ENCODE measurements at regions not wholly inside any gene's neighbourhood (a gene's known extent, or its start where the extent isn't known, plus 50 kb on each side); places are given as distances from the start of the nearest gene placed in this dataset.

DNA sequence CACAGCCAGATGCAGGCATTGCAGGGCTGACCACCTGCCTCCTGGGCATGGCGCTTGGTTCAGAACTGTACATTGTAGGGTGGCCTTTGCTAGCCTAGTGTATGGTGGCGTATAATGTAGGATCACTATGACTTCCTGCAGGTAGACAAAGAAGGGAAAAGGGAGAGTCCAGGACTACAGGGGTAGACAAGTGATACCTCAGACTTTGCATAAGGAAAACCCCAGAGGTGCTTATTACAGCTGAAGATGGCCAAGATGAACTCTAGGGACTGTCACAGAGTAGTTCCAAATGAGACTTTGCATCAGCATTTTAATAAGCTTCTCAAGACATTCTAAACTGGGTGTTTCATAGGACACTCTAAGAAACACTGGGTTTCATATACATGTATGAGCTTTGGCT, 116.4 kb upstream of the PUDP start:
- Histone ChIP-seq H3K27ac (ENCODE audit: low read depth in 1 of 2, low read length in 2 of 2) (no peak overlapping the region), H3K36me3 (ENCODE audit: control insufficient read depth in 1 of 2, insufficient read depth in 2 of 2, low read length in 1 of 2) (peaks cover 0 to 1% of the 10 kb centered on the region in 2 donors), H3K9me3 (ENCODE audit: control insufficient read depth, low read length) (no peaks in the 10 kb centered on the region), H3K4me3 (ENCODE audit: low read length in 2 of 2) (no peak overlapping the region), H3K27me3 (ENCODE audit: control insufficient read depth in 1 of 2, insufficient read depth in 2 of 2, low read length in 1 of 2) (no peaks in the 10 kb centered on the region), H3K4me1 (ENCODE audit: control insufficient read depth in 1 of 2, insufficient read depth in 2 of 2, low read length in 2 of 2) (no peaks in the 10 kb centered on the region)
- 95 to 97% methylated on average over 2 of the region's 2 CpGs for WGBS, 2 donors
- ATAC-seq (ENCODE audit: low FRiP score) (no peak), DNase-seq (no peak)
- intact Hi-C loops (cut with DNase I) = no loop called here

DNA sequence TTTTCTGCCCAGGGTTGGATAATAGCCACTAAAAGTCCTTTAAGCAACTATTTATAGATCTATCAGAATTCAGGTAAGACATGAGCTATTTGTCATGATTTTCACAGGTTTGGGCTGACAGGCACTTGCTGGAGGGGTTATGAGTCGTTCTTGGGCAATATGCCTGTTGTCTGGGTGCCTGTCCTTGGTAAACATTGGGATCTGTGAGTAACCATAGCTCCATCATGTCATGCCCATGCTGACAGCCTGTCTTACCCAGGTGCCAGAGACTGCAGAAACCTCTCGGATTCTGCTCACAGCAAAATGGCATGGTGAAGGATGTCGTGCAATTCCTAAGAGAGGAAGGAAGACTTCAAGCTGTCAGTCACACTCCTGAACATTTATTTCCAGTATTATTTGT, 116.0 kb upstream of the PUDP start:
- H3K4me3 ChIP-seq (ENCODE audit: low read length in 2 of 2) = no peak overlapping the region
- no peak for ATAC-seq (ENCODE audit: low FRiP score)

DNA sequence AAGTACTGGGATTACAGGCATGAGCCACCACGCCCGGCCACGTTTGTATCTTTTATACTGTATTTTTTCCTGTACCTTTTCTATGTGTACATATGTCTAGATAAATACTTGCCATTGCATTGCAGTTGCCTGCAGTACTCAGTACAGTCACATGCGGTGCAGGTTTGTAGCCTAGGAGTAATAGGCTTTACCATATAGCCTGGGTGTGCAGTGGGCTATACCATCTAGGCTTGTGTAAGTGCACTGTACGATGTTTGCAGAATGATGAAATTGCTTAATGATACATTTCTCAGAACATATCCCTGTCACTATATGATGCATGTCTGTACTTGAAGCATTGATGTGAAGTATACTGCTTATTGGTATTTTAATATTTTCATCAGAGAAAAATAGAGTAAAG, 115.4 kb upstream of the PUDP start:
- H3K4me1 ChIP-seq (ENCODE audit: control insufficient read depth in 1 of 2, insufficient read depth in 2 of 2, low read length in 2 of 2) = no peaks in the 10 kb centered on the region
- no peaks in the 10 kb centered on the region for H3K27me3 ChIP-seq (ENCODE audit: control insufficient read depth in 1 of 2, insufficient read depth in 2 of 2, low read length in 1 of 2)
- no peak for ATAC-seq (ENCODE audit: low FRiP score)
- 93 to 95% methylated on average over 5 of the region's 5 CpGs for WGBS, 2 donors
- intact Hi-C loops (cut with DNase I) = no loop called here
- DNase-seq = no peak
- H3K27ac ChIP-seq (ENCODE audit: low read depth in 1 of 2, low read length in 2 of 2) = no peak overlapping the region
- H3K4me3 ChIP-seq (ENCODE audit: low read length in 2 of 2) = no peak overlapping the region
- H3K36me3 ChIP-seq (ENCODE audit: control insufficient read depth in 1 of 2, insufficient read depth in 2 of 2, low read length in 1 of 2) = peaks cover 0 to 3% of the 10 kb centered on the region in 2 donors
- H3K9me3 ChIP-seq (ENCODE audit: control insufficient read depth, low read length) = no peaks in the 10 kb centered on the region

More for the DNA sequence above, 116.0 kb upstream of the PUDP start:
- Histone ChIP-seq H3K27me3 (ENCODE audit: control insufficient read depth in 1 of 2, insufficient read depth in 2 of 2, low read length in 1 of 2) (no peaks in the 10 kb centered on the region), H3K9me3 (ENCODE audit: control insufficient read depth, low read length) (no peaks in the 10 kb centered on the region), H3K27ac (ENCODE audit: low read depth in 1 of 2, low read length in 2 of 2) (no peak overlapping the region), H3K4me1 (ENCODE audit: control insufficient read depth in 1 of 2, insufficient read depth in 2 of 2, low read length in 2 of 2) (no peaks in the 10 kb centered on the region), H3K36me3 (ENCODE audit: control insufficient read depth in 1 of 2, insufficient read depth in 2 of 2, low read length in 1 of 2) (peaks cover 0 to 3% of the 10 kb centered on the region in 2 donors)
- intact Hi-C loops (cut with DNase I) = no loop called here
- no peak for DNase-seq
- WGBS, 2 donors = 63 to 69% methylated on average over 3 of the region's 3 CpGs

DNA sequence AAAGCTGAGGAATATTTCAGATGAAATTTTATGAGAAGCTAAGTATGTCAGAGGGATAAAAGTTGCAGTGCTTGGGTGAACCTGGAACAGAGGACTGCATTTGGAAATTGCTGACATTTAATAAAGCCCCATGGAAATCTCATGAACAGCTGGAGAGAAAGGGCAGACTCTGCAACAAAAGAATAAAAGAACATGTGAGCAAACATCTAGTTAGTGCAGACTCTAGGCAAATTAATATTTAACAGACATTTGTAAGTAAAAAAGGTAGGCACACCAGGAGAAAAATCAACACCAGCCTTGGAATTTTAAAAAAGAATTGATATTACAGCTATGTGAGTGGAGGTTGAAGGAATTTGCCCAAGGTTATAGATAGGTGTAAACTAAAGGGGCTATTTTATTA, 114.6 kb upstream of the PUDP start:
- peaks cover 0 to 3% of the 10 kb centered on the region in 2 donors for H3K36me3 ChIP-seq (ENCODE audit: control insufficient read depth in 1 of 2, insufficient read depth in 2 of 2, low read length in 1 of 2)
- intact Hi-C loops (cut with DNase I) = no loop called here
- no peak for DNase-seq
- no peaks in the 10 kb centered on the region for H3K9me3 ChIP-seq (ENCODE audit: control insufficient read depth, low read length)
- no peaks in the 10 kb centered on the region for H3K4me1 ChIP-seq (ENCODE audit: control insufficient read depth in 1 of 2, insufficient read depth in 2 of 2, low read length in 2 of 2)
- ATAC-seq (ENCODE audit: low FRiP score) = no peak
- no peaks in the 10 kb centered on the region for H3K27me3 ChIP-seq (ENCODE audit: control insufficient read depth in 1 of 2, insufficient read depth in 2 of 2, low read length in 1 of 2)
- no peak overlapping the region for H3K4me3 ChIP-seq (ENCODE audit: low read length in 2 of 2)
- H3K27ac ChIP-seq (ENCODE audit: low read depth in 1 of 2, low read length in 2 of 2) = no peak overlapping the region

DNA sequence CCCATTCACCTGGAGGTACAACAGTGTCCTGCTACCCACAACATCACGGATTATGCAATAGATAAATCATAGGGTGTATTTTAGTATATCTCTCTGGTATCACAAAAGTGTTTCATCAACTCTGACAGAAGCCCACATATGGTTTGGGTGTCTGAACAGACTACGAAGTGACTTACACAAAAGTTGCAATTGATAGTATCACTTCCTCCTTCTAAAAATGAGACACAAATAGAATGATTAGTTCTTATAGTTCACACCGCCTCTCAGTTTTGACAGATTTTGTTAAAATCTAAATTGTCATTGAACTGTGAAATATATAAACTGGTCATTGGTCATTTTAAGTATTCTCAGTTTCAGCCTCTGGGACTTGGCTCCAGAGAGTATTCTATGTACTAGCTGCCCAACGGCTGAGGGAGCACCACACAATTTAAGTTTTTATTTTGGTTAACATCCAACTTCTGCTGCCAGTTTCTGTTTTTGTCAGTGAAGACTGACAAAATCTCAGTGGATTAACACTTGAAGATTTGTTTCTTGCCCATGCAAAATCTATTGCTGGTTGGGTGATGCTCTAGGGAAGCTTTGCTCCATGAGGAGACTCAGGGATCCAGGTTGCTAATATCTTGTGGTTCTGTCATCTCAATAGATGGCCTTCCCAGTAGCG, 113.8 kb upstream of the PUDP start:
- peaks cover 0 to 3% of the 10 kb centered on the region in 2 donors for H3K36me3 ChIP-seq (ENCODE audit: control insufficient read depth in 1 of 2, insufficient read depth in 2 of 2, low read length in 1 of 2)
- H3K27ac ChIP-seq (ENCODE audit: low read depth in 1 of 2, low read length in 2 of 2) = no peak overlapping the region
- H3K4me3 ChIP-seq (ENCODE audit: low read length in 2 of 2) = no peak overlapping the region
- intact Hi-C loops (cut with DNase I) = no loop called here
- ATAC-seq (ENCODE audit: low FRiP score) (no peak), DNase-seq (no peak)
- no peaks in the 10 kb centered on the region for H3K4me1 ChIP-seq (ENCODE audit: control insufficient read depth in 1 of 2, insufficient read depth in 2 of 2, low read length in 2 of 2)
- no peaks in the 10 kb centered on the region for H3K27me3 ChIP-seq (ENCODE audit: control insufficient read depth in 1 of 2, insufficient read depth in 2 of 2, low read length in 1 of 2)
- WGBS, 2 donors = 66 to 73% methylated on average over 5 of the region's 5 CpGs
- H3K9me3 ChIP-seq (ENCODE audit: control insufficient read depth, low read length) = no peaks in the 10 kb centered on the region

DNA sequence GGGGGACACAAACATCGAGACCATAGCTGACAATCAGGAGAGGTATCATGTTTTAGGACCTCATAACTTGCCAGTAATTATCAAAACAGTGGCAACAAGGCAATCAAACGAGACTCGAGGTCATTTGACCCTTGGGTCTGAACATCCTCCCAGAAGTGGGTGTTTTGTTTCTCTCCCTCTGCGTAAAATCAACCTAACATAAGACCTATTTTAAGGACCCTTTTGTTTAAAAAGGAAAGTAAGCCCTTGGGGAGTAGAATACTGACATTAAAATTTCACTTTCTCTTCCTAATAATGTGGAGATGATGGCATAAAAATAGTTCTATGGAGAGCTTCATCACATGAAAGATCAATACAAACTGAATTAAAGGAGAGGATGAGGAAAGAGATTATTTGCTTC, 106.2 kb upstream of the PUDP start:
- ATAC-seq (ENCODE audit: low FRiP score) (no peak), DNase-seq (no peak)
- Histone ChIP-seq H3K27me3 (ENCODE audit: control insufficient read depth in 1 of 2, insufficient read depth in 2 of 2, low read length in 1 of 2) (no peaks in the 10 kb centered on the region), H3K27ac (ENCODE audit: low read depth in 1 of 2, low read length in 2 of 2) (no peak overlapping the region), H3K9me3 (ENCODE audit: control insufficient read depth, low read length) (peaks cover 2% of the 10 kb centered on the region), H3K4me3 (ENCODE audit: low read length in 2 of 2) (no peak overlapping the region), H3K36me3 (ENCODE audit: control insufficient read depth in 1 of 2, insufficient read depth in 2 of 2, low read length in 1 of 2) (no peaks in the 10 kb centered on the region), H3K4me1 (ENCODE audit: control insufficient read depth in 1 of 2, insufficient read depth in 2 of 2, low read length in 2 of 2) (no peaks in the 10 kb centered on the region)
- intact Hi-C loops (cut with DNase I) = no loop called here
- WGBS, 2 donors = 78 to 88% methylated on average over 4 of the region's 4 CpGs

DNA sequence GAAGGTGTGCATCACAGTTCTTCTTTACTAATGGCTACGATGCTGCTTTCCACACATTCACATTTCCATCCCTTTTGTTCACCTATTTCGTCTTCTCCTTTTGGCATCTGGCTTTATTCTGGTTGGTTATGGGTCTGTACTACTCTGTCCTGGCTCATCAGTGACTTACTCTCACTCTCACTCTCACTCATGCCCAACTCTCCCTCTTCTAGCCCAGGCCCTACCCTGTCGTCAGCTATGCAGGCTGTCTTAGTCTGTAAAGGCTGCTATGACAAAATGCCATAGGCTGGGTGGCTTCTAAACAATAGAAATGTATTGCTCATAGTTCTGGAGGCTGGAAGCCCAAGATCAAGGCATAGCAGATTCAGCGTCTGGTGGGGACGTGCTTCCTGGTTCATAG, 105.6 kb upstream of the PUDP start:
- no peak overlapping the region for H3K4me3 ChIP-seq (ENCODE audit: low read length in 2 of 2)
- H3K4me1 ChIP-seq (ENCODE audit: control insufficient read depth in 1 of 2, insufficient read depth in 2 of 2, low read length in 2 of 2) = no peaks in the 10 kb centered on the region
- no peaks in the 10 kb centered on the region for H3K36me3 ChIP-seq (ENCODE audit: control insufficient read depth in 1 of 2, insufficient read depth in 2 of 2, low read length in 1 of 2)
- no peaks in the 10 kb centered on the region for H3K27me3 ChIP-seq (ENCODE audit: control insufficient read depth in 1 of 2, insufficient read depth in 2 of 2, low read length in 1 of 2)
- WGBS, 2 donors = 97 to 98% methylated on average over 5 of the region's 5 CpGs
- peaks cover 2% of the 10 kb centered on the region for H3K9me3 ChIP-seq (ENCODE audit: control insufficient read depth, low read length)
- H3K27ac ChIP-seq (ENCODE audit: low read depth in 1 of 2, low read length in 2 of 2) = no peak overlapping the region
- intact Hi-C loops (cut with DNase I) = no loop called here
- DNase-seq (no peak), ATAC-seq (ENCODE audit: low FRiP score) (no peak)

DNA sequence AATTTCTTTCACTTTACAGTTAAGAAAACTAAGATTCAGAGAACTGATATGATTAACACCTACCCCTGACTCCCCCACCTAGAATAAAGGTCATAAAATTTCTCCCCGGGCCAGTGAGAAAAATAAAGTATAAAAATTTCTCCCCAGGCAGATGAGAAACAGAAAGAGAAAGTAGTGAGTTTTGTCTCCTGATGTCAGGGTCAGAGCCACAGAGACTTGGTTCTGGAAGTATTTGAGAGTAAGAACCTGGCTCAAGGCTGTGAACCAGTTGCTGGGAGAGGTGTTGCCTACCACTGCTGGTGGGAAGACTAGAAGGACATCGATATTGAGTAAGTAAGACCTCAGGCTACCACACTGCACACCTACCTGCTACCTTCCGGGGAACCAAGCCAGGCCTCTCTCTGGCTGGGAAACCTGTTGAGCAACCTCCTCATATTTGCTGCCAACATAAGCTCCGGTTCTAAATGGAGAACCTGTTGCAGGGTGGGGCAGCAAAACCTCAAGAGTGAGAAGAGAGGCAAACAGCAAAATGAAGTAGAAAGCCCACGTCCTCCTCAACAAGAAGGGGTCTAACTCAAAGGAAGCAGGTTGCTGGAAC, 104.2 kb upstream of the PUDP start:
- no peak for DNase-seq
- Histone ChIP-seq H3K27ac (ENCODE audit: low read depth in 1 of 2, low read length in 2 of 2) (no peak overlapping the region), H3K27me3 (ENCODE audit: control insufficient read depth in 1 of 2, insufficient read depth in 2 of 2, low read length in 1 of 2) (no peaks in the 10 kb centered on the region), H3K9me3 (ENCODE audit: control insufficient read depth, low read length) (peaks cover 2% of the 10 kb centered on the region), H3K4me1 (ENCODE audit: control insufficient read depth in 1 of 2, insufficient read depth in 2 of 2, low read length in 2 of 2) (no peaks in the 10 kb centered on the region), H3K4me3 (ENCODE audit: low read length in 2 of 2) (no peak overlapping the region), H3K36me3 (ENCODE audit: control insufficient read depth in 1 of 2, insufficient read depth in 2 of 2, low read length in 1 of 2) (no peaks in the 10 kb centered on the region)
- ATAC-seq (ENCODE audit: low FRiP score) = no peak
- intact Hi-C loops (cut with DNase I) = no loop called here
- 86% methylated on average over 5 of the region's 5 CpGs for WGBS, 2 donors

DNA sequence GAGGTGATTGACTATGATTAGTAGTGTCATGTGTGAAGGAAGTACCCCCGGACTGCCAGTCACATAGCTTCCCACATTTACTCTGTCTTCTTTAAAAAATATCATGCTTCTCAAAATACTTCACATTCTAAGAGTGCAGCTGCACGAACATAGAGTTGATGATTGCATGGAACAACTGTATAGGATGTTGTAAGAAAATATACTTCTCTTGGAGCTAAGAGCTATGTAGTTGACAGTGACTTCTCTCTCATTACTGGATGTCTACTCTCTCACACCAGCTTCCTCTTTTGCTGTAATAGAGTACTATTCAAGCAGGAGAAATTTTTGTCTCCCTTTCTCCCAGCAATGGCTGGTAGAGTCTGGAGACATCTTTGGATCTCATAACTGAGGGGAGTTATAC, 99.4 kb upstream of the PUDP start:
- Histone ChIP-seq H3K27ac (ENCODE audit: low read depth in 1 of 2, low read length in 2 of 2) (no peak overlapping the region), H3K27me3 (ENCODE audit: control insufficient read depth in 1 of 2, insufficient read depth in 2 of 2, low read length in 1 of 2) (no peaks in the 10 kb centered on the region)
- no peak for ATAC-seq (ENCODE audit: low FRiP score)

More for the DNA sequence above, 99.4 kb upstream of the PUDP start:
- intact Hi-C loops (cut with DNase I) = no loop called here
- Histone ChIP-seq H3K9me3 (ENCODE audit: control insufficient read depth, low read length) (no peaks in the 10 kb centered on the region), H3K36me3 (ENCODE audit: control insufficient read depth in 1 of 2, insufficient read depth in 2 of 2, low read length in 1 of 2) (no peaks in the 10 kb centered on the region), H3K4me3 (ENCODE audit: low read length in 2 of 2) (no peak overlapping the region), H3K4me1 (ENCODE audit: control insufficient read depth in 1 of 2, insufficient read depth in 2 of 2, low read length in 2 of 2) (no peaks in the 10 kb centered on the region)
- DNase-seq = no peak
- WGBS, 2 donors = 55 to 66% methylated on average over 2 of the region's 2 CpGs

All from aorta (tissue), 5 donors.